Bone marrow (tissue), 2 donors: ENCODE measurements at regions not wholly inside any gene's neighbourhood (a gene's known extent, or its start where the extent isn't known, plus 50 kb on each side); places are given as distances from the start of the nearest gene placed in this dataset.

Source experiments
- DNase-seq, 2 donors: peaks; one replicate each; lab custom pipeline; 2025; lab: John Stamatoyannopoulos, UW

DNA sequence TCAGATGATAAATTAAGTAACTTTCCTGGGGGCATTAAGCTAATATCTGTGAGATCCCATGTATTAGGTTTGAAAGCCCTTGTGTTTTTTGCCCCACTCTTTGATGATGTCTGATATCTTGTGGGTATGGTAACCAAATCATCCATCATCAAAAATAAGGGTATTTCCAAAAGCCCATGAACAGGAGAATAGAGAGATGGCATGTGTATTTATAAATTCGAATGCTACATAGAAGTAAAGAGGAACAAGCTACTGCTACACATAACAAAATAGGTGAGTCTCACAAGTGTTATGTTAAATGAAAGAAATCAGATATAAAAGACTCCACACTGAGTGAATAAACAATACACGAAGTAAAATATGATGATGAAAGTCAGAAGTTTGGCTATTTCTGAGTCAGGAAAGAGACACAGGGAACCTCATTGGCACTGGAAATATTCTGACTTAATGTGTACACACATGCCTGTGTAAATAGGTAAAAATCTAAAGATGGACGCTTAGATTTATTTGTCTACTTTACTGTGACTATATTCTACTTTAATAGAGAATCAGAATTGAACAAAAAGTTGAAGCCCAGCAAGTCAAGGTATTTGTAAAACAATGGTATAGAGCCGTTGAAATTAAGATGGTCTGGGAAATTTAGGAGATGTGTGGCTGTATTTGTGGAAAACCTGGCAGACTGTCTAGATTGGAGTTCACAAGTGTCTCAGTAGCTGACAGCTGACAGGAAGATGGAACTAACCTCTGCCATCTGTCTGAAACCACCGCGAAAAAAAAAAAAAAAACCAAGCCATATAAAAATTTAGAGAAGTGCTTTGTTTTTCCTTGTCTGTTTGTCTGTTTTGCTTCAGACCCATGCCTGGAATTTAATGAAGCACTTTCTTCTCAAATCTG, 111.0 kb upstream of the TGFBR2 start:
- DNase-seq, result peak in 1 of 2 donors; percentile 81

DNA sequence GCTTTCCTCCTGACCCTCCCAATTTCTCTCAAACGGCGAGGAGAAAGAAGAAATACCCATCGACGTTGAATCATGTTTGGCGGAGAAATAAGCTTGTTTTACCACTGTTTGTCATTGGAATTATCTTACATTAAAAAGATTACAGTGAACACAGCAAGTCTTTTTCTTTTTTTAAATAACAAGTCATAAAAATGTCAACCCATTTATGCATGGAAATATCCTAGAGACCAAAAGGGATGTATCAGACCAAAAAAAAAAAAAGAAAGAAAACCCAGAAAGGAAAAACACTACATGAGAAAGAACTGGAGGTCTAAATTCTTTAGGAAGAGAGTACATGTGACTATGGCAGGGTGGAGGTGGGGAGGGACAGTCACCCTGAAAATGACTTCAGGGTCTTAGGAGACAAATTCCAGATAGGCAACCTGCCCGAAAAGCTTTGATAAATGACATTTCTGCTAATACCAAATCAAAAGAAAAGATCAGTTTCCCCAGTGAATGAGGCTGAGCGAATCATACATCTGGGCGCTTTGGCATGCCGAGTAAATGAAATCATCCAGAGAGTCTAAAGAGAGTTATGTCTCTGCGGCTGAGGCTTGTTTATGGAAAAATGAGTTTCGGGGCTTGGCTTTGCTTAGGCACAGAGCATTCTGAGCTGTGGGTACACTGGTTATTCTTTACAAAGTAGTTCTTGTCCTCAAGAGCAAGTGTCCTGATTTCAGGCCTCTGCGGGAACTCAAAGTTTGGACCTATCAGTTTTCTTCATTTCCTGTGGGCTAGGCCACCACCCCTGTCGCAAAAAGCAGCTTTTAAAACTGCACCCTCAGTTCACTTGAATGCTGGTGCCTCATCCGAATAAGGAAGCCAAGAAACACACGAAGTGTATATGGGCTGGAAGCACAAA, 110.1 kb upstream of the TGFBR2 start:
- DNase-seq, result no peak

DNA sequence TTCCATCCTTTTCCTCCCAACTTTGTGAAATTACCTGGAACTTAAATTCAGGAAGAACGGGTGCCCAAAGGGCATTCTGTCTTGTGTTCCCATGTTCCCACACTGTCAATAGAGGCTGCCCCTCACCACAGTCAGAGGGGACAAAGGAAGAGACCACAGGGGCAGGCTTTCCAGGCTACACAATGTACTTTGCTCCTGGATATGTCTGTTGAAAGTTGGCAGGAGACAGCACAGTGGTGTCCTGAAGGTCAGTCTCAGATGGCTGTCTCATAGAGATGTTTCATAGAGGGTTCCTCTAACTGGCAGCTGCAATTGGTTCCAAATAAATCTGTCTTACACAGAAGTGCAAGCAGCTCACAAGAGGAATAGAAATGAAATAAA, 107.8 kb upstream of the TGFBR2 start:
- DNase-seq, result no peak

DNA sequence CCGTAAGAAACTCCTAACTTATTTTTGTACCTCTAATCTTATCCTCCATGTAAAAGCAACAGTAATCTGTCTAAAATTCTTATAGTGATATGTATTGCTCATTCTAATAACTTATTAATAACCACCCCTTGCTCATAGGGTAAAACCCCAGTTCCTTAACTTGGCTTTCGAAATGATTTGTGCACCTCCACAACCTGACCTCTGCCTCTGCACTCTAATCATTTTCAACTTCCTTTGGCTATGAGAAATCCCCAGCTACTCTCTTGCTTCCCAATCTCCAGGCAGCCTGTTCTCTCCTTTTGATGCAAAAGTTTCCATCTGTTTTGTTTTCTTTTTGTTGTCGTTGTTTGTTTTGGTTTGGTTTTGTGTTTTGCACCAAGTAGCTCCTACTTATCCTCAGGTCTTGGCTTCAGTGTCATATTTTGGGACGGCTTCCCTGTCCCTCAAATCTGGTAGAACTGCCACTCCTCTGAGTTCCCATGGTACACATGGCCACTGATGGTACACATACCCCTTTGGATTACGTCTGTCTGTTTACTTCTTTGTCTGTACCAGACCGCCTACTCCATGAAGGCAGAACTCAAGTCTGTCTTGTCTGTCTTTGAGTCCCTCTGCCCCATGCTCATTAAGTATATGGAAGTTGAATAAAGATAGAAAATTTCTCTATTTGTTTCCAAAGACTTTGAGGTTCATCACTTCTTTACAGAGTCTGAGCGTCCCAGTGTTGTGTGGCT, 105.6 kb upstream of the TGFBR2 start:
- no peak for DNase-seq

DNA sequence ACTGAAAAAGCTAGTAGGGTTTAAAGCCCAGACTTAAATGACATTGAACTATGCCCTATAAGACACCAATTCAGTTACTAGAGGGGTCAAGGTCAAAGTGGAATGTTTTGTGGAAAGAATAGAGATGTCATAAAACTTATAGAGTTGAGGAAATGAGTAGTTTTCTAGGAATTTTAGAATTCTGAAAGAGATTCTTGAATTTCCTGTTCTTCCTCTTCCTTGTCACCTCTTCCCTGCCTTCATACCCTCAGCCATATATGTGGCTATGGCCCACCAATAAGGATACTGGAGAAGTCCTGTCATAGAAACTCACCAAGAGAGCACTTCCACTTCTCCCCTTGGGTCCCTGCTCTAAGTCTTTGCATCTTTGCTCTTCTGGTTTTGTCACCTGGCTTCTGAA, 104.9 kb upstream of the TGFBR2 start:
- no peak for DNase-seq

DNA sequence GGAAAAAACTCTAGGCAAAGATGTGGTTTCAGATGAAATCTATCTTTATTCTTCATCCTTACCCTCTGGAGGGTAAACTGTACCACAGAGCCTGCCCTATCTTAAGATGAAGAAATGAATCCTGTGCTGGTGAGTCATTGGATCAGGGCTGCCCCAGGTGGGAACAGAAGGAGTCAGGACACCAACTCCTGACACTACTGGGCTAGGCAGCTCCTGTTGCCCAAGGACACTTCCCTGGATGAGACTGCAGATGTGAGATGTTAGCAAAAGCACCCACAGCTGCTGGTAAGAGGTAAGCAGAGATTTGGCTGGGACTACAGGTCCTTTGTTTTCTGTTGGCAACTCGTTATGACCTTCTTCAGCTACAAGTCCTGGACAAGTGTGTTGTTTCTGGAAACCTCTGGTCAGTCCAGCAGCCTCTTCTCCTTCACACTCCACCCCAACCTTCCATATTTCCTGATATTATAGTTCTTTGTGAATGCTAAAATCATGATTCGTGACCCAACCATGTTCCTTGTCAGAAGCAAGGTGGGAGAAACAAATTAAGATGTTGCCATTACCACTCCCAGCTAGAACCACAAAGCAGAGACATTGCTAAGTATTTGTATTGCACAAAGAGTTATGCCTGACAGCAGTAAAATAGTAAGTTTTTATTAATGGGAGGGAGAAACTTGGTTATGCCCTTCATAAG, 104.2 kb upstream of the TGFBR2 start:
- DNase-seq, result no peak

DNA sequence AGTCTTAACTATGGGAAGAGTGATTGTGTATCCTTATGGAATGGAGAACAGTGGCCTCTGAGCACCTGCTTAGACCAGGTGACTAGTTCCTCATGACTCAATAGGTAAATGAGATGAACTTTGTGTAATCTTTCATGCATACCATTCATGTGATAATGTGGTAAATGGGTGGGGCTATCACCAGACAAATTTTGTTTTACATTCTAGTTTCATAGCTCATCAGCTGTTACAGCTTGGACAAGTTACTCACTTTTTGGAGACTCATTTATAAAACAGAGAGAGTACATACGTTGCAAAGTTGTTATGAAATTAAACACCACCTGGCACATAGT, 103.7 kb upstream of the TGFBR2 start:
- no peak for DNase-seq

DNA sequence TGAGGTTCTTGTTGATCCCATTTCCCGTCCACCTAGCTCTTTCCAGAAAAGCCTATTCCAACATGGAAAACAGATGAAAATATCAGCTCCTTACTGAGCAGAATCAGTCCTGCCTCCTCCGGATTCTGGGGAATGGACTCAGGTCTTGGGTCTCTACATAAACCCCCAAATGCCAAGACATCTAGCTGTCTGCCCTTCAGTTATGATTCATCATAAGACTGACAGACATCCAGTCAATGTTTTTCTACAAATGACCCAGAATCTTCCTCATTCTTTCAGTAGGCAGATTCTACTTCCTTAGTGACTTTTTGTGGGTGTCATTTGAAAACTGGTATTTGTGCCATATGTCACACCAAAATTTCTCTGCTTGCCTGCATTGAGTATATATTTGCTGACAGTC, 103.0 kb upstream of the TGFBR2 start:
- DNase-seq, result no peak

DNA sequence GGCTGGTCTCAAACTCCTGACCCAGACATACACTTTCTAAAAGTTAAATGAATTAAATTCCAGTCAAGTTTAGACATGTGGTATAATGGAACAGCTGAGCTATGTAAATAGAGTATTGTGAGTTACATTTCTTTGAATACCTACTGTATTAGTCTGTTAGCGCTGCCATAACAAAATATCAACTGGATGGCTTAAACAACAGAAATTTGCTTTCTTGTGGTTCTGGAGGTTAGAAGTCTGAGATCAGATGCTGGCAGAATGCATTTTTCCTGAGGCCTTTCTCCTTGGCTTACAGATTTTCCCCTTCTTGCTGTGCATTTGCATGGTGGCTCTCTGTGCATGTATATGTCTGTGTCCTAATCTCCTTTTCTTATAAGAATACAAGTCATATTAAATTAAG, 101.5 kb upstream of the TGFBR2 start:
- DNase-seq, result no peak

DNA sequence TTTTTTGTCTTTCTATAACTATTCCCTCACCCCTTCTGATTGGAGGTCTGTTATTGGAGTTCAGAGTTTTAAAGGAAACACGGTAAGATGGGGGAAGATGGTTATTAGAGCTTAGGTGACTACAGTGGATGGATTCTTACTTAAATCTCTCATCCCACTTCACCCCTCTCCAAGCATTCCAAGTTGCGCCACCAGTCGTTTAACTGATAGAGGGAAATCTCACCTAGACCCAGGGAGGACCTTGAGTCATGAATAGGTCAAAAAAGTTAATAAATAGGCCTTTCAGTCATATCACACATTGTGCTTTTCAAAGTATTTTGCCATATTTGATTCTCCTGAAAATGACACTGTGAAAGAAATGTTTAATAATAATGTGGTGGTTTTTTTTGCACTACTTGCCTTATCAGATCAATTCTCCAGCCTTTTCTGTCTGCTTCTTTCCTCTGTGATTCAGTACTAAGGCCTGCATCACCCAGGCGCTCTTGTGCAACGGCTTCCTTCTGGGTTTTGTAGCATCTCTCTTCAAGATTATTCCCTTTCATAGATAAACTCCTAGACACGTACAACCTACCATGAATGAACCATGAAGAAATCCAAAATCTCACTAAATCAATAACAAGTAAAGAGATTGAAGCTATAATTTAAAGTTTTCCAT, 100.4 kb upstream of the TGFBR2 start:
- no peak for DNase-seq

DNA sequence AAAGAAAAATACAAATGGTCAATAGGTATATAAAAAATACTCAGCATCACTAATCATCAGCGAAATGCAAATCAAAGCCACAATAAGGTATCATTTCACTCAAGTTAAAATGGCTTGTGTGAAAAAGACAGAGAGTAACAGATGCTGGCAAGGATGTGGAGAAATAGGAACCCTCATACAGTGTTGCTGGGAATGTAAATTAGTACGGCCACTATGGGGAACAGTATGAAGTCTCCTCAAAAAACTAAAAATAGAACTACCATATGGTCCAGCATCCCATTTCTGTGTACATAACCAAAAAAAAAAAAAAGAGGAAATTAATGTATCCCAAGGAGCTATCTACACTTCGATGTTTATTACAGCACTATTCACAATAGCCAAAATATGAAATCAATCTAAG, 98.1 kb upstream of the TGFBR2 start:
- DNase-seq, result no peak

DNA sequence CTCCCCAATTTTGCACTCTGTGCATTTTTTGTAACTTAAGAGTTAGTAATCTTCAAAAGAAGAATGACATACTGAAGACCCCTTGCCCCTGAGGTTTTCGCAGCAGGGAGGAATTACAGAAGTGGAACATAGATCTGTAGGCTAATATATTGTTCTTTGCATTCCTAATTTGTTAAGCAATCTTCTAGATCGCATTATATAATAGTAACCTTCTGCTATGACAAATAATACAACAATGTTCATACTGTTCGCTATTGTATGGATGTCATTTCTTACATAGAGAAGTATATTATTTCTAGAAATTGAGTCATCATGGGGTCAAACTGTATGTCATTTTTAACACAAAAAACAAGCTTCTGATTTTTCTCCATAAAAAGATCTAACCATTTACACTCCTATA, 95.8 kb upstream of the TGFBR2 start:
- DNase-seq, result no peak

DNA sequence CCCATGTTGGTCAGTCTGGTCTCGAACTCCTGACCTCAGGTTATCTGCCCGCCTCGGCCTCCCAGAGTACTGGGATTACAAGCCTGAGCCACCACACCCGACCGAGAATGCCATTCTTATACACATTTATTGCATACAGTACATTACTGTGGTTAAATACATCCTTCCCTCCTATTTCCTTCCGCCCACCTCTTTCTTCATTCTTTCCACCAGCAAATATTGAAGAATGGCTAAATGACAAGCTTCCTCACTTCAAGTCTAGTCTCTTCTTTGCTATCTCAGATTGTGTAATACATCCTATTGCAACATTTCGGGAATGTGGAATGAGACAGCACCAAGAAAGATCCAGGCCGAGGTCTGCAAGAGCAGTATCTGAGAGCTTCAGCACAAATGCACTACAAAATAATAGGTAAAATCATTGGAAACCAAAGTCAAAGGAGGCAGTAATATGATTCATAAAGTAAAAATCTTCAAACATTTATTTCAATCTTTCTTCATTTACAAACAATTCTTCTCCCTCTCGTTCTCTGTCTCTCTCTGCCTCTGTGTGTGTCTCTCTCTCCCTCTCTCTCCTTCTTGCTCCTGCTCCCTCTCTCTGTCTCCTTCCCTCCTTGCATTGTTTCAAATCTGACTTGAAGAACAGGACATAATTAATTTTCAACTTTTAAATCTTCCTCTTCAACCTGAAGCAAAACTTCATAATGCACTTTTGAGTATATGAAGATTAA, 94.7 kb upstream of the TGFBR2 start:
- no peak for DNase-seq

DNA sequence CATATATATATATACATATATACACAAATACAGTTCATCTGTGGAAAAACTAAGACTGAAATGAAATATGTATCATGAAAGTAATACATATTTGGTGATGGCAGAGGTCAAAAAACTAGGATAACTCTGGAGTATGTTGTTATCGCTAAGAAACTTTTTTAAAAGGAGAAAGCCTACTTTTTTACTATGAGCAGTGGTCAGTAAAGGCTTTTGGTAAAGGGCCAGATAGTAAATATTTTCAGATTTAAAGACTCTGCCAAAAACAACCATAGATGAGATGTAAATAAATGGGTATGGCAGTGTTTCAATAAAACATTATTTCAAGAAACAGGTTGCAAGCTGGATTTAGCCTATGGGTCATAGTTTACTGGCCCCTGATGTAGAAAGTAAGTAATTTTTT, 93.8 kb upstream of the TGFBR2 start:
- no peak for DNase-seq

DNA sequence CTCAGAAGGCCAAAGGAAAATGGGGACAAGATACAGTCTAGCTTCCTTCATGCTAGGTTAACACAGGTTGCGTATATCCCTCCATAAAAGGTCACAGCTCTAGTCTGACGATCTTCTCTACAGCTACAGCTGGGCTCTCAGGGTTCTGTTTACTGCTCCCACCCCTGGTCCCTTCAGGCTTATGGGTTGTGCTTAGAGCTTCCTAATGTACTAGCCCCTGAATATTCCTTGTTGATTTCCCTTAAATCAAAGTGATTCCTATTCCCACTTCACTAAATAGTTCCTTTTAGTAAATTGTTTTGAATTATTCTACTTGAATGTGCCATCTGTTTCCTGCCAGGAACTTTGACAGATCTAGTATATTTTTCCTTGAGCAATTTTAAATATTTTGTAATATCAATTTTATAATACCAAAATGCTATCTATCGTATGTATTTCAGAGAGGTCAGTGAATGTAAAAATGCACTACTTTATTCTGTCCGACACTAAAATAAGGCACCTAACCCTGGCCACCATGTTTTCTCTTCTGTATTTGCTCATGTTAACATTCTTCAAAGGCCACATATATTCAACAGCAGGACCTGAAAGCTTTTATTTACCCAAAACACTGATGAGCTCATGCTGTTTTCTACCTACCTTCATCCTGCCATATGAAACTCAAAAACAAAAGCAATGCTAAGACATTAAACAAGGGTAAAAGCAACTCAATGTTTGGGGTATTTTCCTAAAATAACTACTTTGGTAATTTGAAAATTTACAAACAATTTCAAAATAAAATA, 92.8 kb upstream of the TGFBR2 start:
- DNase-seq, result no peak

DNA sequence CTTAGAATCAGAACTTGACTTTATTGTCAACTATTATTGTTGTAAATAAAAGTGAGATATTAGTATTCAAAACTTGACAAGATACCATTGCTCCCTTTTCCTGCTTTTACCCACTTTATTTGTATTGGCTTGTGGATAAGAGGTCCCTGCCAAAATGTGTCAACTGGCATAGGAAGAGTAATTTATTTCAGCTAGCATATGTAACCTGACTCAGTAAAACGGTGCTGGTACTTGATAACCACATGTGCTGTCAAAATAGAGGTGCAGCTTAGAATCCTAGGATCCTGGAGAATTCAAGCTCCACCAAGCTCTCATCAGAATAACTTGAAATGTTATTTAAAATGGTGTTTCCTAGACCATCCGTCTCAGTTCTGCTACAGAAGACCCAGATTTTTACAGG, 90.2 kb upstream of the TGFBR2 start:
- no peak for DNase-seq

DNA sequence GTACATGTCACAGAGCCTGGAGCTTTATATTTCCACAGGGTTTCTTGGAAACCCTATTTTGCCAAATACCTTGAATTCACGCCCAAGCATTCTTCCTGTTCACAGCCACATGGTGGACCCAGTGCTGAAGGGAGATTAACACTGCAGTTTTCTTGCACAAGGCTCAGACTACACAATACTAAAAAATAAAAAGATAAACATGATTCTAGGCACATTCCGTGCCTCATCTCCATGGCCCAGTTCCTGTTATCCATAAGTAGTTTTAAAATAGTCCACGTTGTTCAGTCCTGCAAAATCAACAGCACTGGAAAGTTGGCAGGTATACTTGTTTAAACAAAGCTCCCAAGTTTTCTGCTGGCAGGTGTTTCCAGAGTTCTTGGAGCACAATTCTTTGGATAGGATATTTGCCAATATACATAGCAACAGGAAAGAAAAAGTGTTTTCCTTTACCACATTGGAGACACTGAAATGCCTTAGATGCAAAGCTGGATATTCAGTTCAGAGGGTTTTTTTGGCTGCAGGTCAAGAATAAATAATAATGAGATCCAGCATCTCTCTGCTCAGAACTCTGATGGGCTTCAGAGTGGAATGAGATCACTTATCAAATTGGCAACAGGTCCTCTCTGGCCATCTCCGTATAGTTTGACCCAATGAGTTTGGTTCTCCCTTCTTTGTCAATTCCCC, 88.1 kb upstream of the TGFBR2 start:
- no peak for DNase-seq

DNA sequence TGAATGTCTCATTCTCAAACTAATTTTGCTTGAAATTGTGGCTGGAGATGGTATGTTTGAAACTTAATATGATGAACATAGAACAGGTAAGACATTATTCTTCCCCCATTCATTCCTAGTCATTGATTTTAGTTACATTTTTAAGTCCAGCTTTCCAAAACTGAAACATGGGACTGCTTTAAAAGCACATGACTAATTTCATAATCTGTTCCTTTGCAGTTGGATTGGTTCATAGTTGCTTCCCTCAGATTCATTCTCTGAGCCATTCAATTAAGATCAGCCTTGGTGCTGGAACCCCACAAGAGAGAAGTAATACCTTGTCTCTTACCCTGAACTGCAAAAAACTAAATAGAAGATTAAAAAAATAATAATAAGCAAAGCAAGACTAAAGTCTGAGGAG, 87.5 kb upstream of the TGFBR2 start:
- no peak for DNase-seq

DNA sequence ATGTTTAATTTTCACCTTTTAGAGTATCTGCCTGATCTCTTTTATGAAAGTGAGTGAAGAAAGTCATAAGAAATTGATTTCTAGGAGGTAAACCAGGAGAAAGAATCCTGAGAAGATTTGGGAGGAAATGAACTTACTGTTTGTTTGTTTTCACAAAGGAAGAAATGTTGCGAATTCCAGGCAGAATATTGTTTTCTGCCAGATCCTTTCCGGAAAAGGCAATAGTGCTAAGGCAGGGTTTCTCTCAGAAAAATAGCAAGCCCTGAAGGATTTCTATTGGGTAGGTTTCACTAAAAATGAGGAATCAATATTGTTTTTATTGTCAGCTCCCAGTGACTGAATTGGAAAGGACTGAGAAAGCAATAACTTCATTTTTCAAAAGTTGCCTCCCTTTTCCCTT, 85.7 kb upstream of the TGFBR2 start:
- DNase-seq, result no peak
